ELF-1 (cell line): ENCODE measurements at regions not wholly inside any gene's neighbourhood (a gene's known extent, or its start where the extent isn't known, plus 50 kb on each side); places are given as distances from the start of the nearest gene placed in this dataset.
A peak's percentile ranks its signal among the peaks of the same experiment; 100 is the strongest.
"Not testable (repeated sequence)": the region's sequence is repeated elsewhere in the genome, so short reads cannot be mapped to it uniquely, and the experiment has no call there.

Experiments
- DNase-seq: peaks from one replicate; pipeline ENCODE4 v3.0.0-alpha.2; 2016; ENCODE audit warnings: low read depth, low spot score

DNA sequence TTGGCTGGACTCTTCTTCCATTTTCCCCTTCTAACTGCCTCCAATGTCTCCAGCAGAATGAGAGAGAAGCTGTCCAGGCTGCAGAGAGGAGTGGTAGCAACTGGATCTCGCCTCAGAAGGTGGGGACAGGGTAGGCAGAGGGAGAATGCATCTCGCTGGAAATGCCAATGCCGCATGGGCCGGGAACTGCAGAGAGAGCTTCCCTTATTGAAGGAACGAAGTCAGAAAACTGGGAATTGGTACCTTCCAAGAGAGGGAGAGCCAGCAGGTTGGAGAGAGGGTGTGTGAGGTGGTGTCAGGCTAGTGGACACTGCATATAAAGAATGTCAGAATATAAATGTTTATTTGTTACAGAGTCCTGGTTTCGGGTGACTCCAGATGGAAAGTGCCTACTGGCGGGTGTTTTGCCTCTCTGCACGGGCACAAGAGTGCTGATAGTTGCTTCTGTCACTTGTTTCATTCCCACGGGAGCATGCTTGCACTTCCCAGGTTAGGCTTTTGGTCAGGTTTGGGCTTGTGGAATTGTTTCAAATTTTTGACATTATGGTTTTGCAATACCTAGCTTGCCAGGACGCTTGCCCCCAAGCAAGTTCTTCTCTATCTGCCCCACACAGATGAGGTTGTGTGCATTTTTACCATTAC lies 156.8 kb upstream of the STS start:
- no peak for DNase-seq

GRCh38 chrX:6989858-6990257 lies 157.7 kb upstream of the STS start:
- DNase-seq, result no peak

- not testable (repeated sequence) for DNase-seq
These were observed 158.8 kb upstream of the STS start for GRCh38 chrX:6988694-6989093.

- DNase-seq, result peak; percentile 49
These were observed 160.6 kb upstream of the STS start for GRCh38 chrX:6986915-6987314.

- DNase-seq, result no peak
These were observed 162.0 kb upstream of the STS start for GRCh38 chrX:6985537-6985936.

GRCh38 chrX:6983207-6983955 lies 164.1 kb upstream of the STS start:
- no peak for DNase-seq

- no peak for DNase-seq
These were observed 165.7 kb upstream of the STS start for GRCh38 chrX:6981718-6982406.

GRCh38 chrX:6980981-6981380 lies 166.5 kb upstream of the STS start:
- DNase-seq, result no peak

GRCh38 chrX:6968231-6968630 lies 179.3 kb upstream of the STS start:
- DNase-seq, result peak; percentile 54

- no peak for DNase-seq
These were observed 181.8 kb upstream of the STS start for GRCh38 chrX:6965729-6966128.

DNA sequence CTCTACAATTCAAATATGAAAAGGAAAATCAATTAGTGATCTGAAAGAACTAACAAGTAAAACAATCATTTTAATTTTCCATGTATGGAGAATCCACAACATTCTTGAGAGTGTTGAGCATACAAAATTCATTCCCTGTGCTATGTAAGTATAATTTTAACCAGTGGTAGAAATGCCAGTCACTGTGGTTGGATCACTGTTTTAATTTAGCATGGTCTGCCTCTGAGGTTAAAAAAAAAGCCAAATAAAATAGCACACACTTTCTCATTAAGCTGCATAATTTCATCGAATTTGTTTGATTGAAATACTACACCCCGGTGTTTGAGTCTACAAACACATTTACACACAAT lies 185.5 kb upstream of the STS start:
- DNase-seq, result no peak

DNA sequence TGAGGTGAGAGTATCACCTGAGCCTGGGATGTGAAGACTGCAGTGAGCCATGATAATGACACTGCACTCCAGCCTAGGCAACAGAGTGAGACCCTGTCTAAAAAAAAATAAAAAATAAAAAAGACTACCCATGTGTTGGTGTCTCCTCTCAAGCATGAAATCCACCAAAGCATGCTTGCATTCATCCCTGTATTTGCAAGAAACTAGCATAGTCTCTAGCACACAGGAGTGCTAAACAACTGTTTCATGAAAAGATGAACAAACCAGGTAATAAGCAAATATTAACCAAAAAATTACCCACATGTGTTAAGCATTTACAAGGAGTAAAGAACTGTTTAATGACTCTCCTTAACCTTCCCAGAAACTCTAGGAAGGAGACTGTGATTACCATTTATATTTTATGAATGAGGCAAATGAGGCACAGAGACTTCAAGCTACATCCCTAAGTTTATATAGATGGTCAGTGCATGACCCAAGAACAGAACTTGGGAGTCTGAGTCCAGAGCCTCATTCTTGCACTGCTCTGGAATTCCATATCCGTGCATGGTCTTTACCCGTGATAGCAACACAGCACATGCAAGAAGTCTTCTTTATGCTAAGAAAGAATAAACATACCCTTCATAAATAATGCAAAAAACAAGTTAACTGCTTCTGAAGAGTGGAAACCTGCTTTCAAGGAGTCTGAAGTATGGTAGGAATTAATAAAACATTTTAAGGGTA lies 186.1 kb upstream of the STS start:
- DNase-seq, result no peak

DNA sequence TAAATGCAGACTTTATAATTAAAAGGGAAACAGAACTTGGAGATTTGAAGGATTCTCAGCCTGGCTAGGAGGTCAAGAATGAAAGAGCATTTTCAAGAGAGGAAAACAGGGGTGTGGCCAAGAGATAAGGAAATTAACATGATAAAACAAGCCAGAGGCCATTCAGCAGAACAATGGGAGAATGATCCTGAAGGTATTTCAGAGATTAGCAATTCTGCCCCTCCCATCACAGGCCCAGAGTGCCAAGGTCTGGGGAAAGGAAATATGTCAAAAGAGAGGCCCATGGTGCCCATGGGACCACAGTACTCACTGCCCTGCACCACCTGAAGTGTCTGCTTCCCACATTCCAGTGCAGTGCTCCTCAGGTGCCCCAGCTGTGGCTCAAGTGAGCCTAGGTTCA lies 188.5 kb upstream of the STS start:
- peak; percentile 76 for DNase-seq

DNA sequence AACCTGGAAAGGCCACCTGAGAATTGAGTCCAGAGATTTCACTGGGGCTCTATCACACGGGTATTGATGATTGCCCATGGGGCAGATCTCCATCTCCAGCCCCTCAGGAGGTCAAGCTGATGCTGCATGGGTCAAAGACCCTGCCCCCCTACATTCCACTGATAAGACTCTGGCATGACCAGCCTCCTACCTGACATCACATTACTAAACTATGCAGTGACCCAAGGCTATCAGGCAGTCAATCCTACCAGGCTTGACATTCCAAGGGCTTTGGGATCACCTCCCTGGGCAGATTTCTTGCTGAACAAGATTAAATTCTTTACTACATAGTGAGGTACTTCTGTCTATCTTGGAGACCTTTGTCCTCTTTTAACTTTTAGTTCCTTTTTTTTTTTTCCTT lies 192.7 kb upstream of the STS start:
- peak; percentile 73 for DNase-seq

DNA sequence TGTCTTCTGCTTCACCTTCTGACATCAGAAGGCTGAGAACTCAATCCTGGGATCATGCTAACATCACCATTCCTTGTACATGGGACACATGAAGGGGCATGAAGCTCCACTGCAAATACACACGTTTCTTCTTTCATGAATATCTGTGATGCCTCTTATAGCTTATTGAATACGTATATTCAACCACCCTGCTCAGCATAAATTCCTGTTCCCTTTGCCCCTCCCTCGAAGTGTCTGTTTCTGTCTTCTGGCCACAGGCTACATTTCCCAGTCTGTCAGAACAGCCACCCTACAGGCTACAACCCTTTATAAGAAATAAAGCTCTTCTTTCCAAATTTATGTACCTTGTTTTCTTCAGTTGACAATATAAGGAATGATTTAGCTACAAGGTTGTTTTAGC lies 201.3 kb upstream of the STS start:
- DNase-seq, result no peak

GRCh38 chrX:6941041-6941440 lies 206.5 kb upstream of the STS start:
- DNase-seq, result no peak

DNA sequence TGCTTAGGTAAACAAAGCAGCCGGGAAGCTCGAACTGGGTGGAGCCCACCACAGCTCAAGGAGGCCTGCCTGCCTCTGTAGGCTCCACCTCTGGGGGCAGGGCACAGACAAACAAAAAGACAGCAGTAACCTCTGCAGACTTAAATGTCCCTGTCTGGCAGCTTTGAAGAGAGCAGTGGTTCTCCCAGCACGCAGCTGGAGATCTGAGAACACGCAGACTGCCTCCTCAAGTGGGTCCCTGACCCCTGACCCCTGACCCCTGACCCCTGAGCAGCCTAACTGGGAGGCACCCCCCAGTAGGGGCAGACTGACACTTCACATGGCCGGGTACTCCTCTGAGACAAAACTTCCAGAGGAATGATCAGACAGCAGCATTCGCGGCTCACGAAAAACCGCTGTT lies 214.6 kb upstream of the STS start:
- DNase-seq, result not testable (repeated sequence)

DNA sequence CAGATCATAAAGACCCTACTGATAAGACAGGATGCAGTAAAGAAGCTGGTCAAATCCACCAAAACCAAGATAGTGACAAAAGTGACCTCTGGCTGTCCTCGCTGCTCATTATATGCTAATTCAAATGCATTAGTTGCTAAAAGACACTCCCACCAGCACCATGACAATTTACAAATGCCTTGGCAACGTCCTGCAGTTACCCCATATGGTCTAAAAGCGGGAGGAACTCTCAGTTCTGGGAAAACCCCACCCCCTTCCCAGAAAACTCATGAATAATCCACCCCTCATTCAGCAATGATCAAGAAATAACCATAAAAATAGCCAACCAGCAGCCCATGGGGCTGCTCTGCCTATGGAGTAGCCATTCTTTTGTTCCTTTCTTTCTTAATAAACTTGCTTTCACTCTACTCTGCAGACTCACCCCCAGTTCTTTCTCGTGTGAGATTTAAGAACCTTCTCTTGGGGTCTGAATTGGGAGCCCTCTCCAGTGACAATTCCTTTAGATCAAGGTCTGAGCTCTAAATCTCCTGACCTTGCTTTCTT lies 217.1 kb upstream of the STS start:
- no peak for DNase-seq

GRCh38 chrX:6924443-6925077 lies 223.0 kb upstream of the STS start:
- no peak for DNase-seq

DNA sequence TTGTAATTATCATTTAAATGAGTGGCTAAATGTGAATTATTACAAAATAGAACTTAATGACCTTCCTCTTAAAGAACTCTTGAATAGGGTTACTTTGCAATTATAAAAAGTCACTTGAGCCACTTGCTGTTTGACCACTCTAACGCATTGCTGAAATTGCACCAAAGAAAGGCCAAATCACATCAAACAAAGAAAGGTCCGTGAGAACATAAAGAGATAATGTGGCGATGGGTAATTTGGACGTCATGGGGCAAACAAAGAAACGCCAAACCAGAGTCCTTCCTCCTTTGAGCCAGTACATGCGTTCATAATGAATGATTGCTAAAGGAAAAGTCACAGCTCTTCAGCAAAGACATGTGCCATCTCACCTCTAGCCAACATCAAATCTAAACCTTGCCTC lies 229.8 kb upstream of the STS start:
- peak; percentile 4 for DNase-seq

DNA sequence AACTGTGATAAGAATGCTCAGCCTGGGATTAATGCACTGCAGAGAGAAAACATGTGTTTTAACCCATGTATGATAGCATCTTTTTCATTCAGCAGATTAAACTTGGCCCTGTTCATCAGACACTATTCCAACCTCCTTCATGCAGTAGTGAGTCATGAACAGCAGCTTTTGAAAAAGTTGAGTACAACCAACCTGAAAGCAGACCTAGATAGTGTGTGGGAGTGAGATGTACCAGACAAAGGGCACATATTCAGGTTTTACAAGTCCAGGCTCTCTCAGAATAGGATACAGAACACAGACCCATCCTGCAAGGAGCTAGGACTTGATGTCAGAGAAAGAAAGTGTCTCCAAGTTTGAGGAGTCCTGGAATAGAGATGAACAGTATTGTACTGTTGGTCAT lies 237.3 kb upstream of the STS start:
- DNase-seq, result no peak

- DNase-seq, result no peak
These were observed 238.1 kb upstream of the STS start for GRCh38 chrX:6909396-6909795.
